GM12892 (cell line): ENCODE measurements at regions not wholly inside any gene's neighbourhood (a gene's known extent, or its start where the extent isn't known, plus 50 kb on each side); places are given as distances from the start of the nearest gene placed in this dataset.

ENCODE experiments used
- DNase-seq: peaks from one replicate; pipeline ENCODE4 v3.0.0; 2011; ENCODE audit not compliant: insufficient read length
- FAIRE-seq: peaks from 2 replicates; lab custom pipeline; 2011; peaks lifted over from hg19 to GRCh38; lab: Jason Lieb, UNC
- POLR2A ChIP-seq: IDR thresholded peaks from 2 replicates; pipeline ENCODE4 v1.6.1; 2011; ENCODE audit warnings: low read depth, low read length, control low read depth
- POLR2AphosphoS5 ChIP-seq: IDR thresholded peaks from 2 replicates; pipeline ENCODE4 v1.6.1; 2011; ENCODE audit warnings: low read depth, low read length, control low read depth
- TAF1 ChIP-seq: IDR thresholded peaks from 2 replicates; pipeline ENCODE4 v1.6.1; 2011; ENCODE audit warnings: low read depth, mild to moderate bottlenecking, control low read depth, low read length, borderline replicate concordance

GRCh38 chr13:23512762-23513395, 57.3 kb upstream of the TNFRSF19 start:
- DNase-seq: no peak
- TF ChIP-seq TAF1 (no peak), POLR2A (no peak), POLR2AphosphoS5 (no peak)

GRCh38 chr13:23513455-23513854, 56.8 kb upstream of the TNFRSF19 start:
- no peak for TF ChIP-seq POLR2A
- TF ChIP-seq TAF1: no peak
- no peak for TF ChIP-seq POLR2AphosphoS5
- FAIRE-seq: no peak
- no peak for DNase-seq

More at GRCh38 chr13:23512762-23513395, 57.3 kb upstream of the TNFRSF19 start:
- no peak for FAIRE-seq

- TF ChIP-seq POLR2A (no peak), POLR2AphosphoS5 (no peak), TAF1 (no peak)
- no peak for FAIRE-seq
Measured at GRCh38 chr13:23514076-23514475, 56.1 kb upstream of the TNFRSF19 start.

GRCh38 chr13:23515116-23515515, 55.1 kb upstream of the TNFRSF19 start:
- TF ChIP-seq TAF1 (no peak), POLR2AphosphoS5 (no peak), POLR2A (no peak)
- no peak for DNase-seq
- no peak for FAIRE-seq

More at GRCh38 chr13:23514076-23514475, 56.1 kb upstream of the TNFRSF19 start:
- no peak for DNase-seq

- TF ChIP-seq TAF1 (no peak), POLR2AphosphoS5 (no peak), POLR2A (no peak)
- FAIRE-seq (no peak), DNase-seq (no peak)
Measured at GRCh38 chr13:23516190-23516589, 54.0 kb upstream of the TNFRSF19 start.

GRCh38 chr13:23516702-23517101, 53.5 kb upstream of the TNFRSF19 start:
- FAIRE-seq: no peak

GRCh38 chr13:23518231-23518630, 52.0 kb upstream of the TNFRSF19 start:
- TF ChIP-seq POLR2A (no peak), TAF1 (no peak), POLR2AphosphoS5 (no peak)
- FAIRE-seq (no peak), DNase-seq (no peak)

More at GRCh38 chr13:23516702-23517101, 53.5 kb upstream of the TNFRSF19 start:
- TF ChIP-seq TAF1: no peak
- TF ChIP-seq POLR2AphosphoS5: no peak
- no peak for TF ChIP-seq POLR2A
- no peak for DNase-seq
